Suprapubic skin (tissue), 3 donors: ENCODE measurements at regions not wholly inside any gene's neighbourhood (a gene's known extent, or its start where the extent isn't known, plus 50 kb on each side); places are given as distances from the start of the nearest gene placed in this dataset.

Experiments used
- POLR2A ChIP-seq, 2 donors: fragments of 450-650 bp; IDR thresholded peaks; one replicate each; pipeline ENCODE4 v1.6.1; 2017; ENCODE audit warnings: antibody characterized with exemption in 2 of 2, mild to moderate bottlenecking in 2 of 2, moderate library complexity in 2 of 2
- TF ChIP-seq, protein P1 (sequence below), 2 donors: fragments of 200-600 bp in 1 of 2; fragments of 450-650 bp in 1 of 2; sonication (generic) in 1 of 2; IDR thresholded peaks; one replicate each; pipeline ENCODE4 v1.5.1; 2016 to 2019; ENCODE audit warnings: antibody characterized with exemption in 2 of 2, mild to moderate bottlenecking in 1 of 2, moderate library complexity in 1 of 2

DNA sequence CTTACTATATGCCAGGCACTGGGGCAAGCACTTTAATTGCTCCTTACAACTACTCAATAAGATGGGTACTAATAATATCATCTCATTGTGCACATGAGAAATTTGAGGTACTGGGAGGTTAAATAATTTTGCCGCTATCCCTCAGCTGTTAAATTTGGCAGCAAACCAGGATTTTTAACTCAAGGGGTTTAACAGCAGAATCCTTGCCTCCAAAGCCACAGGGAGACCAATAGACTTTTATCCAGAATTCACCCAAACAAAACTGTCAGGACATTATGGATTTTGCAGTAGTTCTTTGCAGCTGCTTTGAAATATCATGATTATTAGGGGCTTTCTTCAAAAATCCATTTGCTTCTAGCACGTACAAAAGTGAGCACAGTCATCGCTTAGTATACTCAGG lies 136.2 kb downstream of the RPS12 start:
- TF ChIP-seq, protein P1, sequence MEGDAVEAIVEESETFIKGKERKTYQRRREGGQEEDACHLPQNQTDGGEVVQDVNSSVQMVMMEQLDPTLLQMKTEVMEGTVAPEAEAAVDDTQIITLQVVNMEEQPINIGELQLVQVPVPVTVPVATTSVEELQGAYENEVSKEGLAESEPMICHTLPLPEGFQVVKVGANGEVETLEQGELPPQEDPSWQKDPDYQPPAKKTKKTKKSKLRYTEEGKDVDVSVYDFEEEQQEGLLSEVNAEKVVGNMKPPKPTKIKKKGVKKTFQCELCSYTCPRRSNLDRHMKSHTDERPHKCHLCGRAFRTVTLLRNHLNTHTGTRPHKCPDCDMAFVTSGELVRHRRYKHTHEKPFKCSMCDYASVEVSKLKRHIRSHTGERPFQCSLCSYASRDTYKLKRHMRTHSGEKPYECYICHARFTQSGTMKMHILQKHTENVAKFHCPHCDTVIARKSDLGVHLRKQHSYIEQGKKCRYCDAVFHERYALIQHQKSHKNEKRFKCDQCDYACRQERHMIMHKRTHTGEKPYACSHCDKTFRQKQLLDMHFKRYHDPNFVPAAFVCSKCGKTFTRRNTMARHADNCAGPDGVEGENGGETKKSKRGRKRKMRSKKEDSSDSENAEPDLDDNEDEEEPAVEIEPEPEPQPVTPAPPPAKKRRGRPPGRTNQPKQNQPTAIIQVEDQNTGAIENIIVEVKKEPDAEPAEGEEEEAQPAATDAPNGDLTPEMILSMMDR (IDR thresholded peaks at IDR 0.05), result no peak
- no peak for TF ChIP-seq POLR2A (IDR thresholded peaks at IDR 0.05)
